GM21528 (cell line): ENCODE measurements at regions not wholly inside any gene's neighbourhood (a gene's known extent, or its start where the extent isn't known, plus 50 kb on each side); places are given as distances from the start of the nearest gene placed in this dataset.

ENCODE experiments used
- ATAC-seq: cut with Tn5 transposase; IDR thresholded peaks from one replicate; pipeline ENCODE4 v1.9.1; 2021; ENCODE audit warnings: mild to moderate bottlenecking, moderate library complexity; ENCODE audit not compliant: unreplicated experiment, low FRiP score

DNA sequence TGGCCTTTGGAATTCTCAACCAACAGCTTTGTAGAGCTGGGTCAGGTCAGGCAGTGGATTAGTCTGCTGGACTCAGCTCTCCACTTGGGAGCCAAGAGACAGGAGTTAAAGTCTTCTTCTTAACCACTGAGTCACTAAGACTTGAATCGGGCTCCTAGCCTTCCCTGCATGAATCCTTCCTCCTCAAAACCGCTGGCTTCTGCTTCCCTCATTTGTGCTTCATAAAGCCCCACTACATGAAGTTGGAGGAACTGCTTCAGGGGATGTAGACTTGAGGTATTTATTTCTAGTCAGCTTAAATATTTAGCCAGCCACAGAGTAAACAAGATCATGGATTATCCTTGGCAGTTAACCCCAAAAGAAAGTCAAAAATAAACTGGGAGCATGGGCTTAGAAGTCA, 536.3 kb upstream of the TNP1 start:
- ATAC-seq = no peak

DNA sequence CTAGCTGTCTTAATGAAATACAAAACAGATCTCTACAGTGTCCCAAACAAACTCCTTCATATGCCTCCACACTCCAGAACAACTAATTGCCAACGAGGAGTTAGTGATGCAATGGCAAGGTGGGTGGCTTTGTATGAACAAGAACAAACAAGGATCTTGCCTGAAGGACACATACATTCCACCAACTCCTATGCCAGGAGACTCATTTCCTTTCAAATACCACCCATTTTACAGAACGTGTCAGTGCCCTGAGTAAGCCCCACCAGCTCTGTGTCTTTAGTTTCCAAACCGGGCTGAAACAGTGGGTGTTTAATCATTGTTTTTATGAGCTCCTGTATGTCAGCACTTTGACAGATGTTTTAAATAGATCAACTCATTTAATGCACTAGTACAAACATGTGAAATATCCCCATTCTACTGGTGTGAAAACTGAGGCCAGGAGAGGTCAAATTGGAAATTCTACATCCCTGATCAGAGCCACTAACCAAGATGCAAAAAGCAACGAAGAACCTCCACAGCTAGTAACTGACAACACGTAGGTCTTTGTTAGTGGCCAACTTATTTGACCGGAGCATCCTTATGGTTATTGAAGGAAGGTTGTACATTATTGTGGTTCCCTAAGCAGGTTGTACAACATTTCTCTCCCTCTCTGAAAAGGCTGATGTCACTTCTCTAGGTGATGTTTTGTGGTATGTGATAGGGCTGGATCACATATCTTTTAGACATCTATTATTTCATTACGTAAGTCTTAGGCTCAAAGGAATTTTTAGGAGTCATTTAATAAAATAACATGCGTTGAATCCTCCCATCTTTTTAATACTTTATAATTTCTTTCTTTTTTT, 534.9 kb upstream of the TNP1 start:
- ATAC-seq = no peak

DNA sequence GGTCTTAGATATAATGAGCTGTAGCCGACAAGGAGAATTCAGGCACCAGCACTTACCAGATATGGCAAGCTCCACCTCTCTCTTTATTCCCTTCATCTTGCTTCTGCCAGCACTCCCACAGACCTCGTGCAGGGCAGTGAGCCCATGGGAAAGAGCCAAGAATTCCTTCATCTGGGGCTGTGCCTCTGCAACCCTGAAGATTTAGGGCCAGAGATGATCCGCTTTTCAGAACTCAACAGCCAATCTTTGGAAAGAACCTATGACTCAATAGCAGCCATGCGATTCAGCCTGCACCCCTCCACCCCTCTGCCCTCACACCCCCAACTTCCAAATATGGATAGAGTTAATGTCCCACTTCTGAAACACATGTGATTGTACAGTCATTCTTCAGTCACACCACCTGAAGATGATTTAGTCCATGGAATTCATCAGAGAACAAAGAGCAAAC, 533.7 kb upstream of the TNP1 start:
- ATAC-seq = no peak

DNA sequence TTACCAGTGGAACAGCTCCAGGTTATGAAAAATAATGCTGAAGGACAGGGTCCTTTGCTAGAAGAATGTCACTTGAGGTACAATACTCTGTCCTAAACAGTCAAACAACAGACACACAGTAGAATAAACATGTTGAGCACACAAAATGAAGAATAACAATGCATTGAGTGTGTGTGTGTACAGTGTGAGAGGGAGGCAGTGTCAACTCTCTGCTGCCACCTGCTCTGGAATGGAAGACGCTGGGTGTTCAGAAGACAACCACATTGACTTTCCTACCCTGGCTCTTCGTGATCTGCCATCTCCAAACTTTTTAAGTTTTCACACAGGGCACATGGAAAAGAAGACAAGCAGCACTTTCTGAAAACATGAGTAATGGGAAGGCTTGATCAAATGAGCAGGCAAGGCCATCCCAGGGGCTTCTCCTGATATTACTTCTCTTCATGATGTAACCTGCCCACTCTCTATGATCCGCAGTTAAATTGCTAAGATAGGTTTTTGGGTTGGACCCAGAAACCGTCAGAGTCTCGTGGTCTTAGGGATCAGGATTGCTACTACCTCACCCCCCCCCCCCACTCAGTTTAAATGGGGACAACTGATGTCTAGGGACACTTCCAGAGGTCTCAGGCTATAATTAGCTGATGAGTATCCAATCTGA, 533.2 kb upstream of the TNP1 start:
- ATAC-seq = no peak

DNA sequence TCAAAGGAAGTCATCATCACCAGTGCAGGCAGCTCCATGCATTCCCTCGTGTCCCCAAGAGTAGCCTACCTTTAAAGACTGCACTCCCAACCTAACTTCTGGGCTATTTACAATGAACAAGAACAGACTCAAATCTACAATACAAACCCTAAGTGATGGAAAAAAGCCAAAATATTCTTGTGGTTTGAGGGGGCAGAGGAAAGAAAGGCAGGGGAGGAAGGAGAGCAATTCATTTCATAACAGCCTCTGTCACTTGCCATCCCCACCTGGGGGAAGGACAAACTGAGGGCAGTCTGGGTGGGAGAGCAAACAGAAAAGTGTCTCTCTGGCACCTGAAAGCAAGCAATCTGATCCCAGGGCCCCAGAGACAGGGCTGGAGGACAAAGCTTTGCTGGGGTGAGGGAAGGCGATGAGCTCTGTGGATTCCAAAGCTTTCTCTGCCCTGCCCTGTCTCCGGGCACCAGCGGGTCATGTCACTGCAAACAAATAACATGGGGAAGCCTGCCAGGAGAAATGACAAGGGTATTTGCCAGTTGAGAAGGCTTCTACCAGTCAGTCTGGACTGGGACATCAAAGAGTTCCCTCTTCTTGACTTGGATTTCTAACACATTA, 528.0 kb upstream of the TNP1 start:
- ATAC-seq = no peak

DNA sequence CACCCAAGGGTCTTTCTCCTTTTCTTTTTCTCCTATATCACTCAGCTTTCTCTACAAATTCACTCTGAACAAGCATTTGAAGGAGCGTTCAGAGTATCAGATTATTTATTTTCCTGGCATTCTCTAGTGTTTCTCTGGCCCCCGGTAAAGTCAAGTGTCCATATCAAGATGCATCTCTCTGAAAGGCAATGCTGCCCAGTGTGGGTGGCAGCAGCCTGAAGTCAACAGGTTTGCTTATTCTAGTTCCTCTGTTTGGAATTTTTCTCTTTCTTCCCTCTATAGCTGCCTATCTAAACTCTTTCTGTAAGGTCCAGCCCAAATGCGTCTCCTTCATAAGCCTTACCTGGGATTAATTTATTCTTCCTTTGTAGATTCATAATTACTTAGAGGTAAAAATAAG, 526.2 kb upstream of the TNP1 start:
- no peak for ATAC-seq

DNA sequence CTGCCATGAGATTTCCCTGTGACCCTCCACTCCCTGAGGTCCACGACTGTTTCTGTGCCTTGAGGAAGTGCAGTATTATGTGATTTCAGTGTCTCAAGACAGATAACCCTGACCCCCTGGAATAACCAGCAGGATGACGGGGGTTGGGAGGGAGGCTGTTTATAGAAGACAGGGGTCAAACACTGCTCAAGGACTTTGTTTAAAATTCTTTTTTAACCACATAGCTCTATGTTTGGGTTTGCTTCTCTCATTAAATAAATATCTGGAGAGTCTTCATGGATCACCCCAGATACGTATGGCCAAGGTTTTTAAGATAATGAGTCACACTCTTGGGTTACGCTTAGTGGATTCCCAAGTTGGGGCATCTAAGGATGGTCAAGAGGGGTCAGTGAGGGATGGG, 523.8 kb upstream of the TNP1 start:
- ATAC-seq = no peak

DNA sequence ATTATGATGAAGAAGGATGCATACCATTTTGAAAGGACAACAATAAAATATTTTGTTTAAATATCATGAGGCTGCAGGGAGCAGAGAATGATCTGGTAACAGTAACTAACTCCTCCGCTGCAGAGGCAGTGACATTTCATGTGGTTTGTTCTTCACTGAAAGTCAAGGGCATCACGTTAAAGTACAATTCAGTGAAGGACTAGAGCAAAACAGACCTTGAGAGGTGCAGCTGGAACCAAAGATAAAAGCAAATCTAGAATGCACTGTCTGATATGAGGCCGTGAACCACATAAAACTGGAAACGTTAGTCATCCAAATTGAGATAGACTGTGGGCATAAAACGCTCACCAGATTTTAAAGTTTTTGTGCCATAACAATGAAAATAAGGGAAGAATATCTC, 522.9 kb upstream of the TNP1 start:
- ATAC-seq = no peak

DNA sequence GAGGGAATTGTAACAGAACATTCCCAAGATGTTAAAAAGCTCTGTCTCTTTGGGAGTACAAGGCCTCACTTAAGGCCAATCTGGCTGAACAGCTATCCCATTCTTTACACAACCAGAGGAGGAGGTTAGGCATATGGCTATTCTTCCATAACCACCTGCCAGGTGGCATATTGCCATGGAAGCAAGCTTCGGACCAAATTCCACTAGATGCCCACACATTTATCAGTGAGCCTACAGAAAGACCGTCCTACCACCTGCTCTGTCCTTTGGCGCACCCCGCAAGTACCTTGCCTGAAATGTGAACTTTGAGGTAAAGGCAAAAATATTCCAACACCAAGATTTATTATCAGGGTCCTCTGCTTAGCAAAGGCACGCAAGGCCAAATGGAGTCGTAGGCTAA, 519.9 kb upstream of the TNP1 start:
- no peak for ATAC-seq

DNA sequence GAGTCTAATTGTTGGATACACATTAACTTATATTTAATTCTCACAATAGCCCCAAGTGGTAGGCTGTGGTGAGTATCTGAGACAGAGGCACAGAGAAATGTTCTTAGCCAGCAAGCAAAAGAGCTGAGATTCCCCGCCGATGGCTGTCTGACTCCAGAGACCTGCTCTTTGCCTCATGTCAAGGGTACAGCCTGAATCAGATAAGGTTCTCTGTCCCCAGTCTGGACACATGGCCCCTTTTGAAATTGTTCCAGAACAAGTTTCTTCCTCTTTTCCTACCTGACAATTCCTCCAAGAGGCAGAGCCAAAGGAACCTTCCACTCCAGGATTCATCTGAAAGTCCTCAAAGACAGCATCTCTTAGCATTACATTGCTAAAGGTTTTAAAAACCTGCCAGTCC, 512.9 kb upstream of the TNP1 start:
- no peak for ATAC-seq

DNA sequence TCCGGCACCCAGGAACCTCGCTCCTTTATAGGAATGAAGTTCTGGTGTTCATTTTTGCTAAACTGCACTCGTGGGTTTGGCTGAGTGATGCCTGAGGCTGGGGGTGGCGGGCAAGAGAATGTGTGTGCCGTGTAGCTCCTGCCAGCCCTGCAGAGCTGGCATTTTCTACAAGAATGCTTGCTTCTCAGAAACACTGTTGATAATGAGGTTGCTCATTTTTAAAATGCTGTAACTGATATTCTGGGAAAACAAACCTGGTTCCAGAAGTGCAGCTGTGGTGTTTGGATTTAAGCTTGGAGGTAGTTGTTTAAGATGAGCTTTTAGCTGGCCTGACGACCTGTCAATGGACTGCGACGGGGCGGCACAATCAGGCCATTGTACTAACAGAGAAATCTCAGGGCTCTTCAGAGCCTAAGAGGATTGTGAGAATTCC, 511.9 kb upstream of the TNP1 start:
- ATAC-seq = no peak

DNA sequence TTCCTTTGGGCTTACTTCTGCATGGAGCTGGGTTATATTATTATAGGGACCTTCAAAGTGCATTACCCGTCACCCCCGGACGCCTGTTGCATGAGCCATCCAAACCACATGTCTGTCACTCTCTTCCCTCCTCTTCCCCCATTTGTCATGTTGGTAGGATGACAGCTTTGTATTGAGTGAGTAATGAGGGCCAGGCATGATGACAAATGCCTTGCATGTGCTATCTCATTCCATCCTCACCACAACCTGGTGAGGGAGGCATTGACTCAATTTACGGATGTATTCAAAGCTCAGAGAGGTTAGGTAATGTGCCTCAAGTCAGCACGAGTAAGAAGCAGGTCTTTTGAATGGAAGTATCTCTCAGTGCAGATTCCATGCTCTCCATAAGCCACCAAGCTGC, 510.5 kb upstream of the TNP1 start:
- ATAC-seq = no peak

DNA sequence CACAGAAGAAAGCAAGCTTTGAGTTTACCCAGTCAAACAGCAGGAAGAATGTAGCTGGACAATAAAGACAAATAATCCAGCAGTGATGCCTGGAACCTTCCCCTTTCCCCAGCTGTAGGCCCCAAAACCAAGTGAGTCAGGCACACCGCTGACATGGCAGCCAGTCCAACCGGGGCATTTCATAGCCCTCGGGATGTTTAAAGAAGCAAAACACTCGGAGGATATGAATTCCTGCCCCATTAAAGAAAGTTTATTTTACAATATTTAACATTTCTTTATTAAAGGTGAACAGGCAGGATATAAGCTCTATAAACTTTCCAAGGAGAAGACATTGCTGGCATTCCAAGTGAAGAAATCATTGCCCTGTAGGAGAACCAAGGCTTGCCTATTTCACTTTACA, 507.6 kb upstream of the TNP1 start:
- ATAC-seq = no peak

DNA sequence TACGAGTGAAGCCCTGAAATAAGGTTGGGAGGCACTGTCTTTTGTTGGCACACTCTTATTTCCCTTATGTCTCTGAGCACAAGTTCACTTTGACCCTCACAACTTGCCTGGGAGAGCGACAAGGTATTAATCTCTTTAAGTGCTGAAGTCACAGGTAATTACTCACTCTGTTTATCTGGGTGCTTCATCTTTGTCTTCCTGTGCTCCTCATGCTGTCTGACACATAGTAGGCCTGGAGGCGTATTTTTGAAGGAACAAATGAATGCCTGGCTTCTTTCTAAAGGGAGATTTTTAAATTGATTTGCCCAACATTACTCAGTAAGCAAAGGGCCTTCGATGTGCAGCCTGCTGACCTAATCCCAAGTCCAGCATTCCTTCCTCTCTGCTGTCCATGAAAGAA, 507.1 kb upstream of the TNP1 start:
- no peak for ATAC-seq

DNA sequence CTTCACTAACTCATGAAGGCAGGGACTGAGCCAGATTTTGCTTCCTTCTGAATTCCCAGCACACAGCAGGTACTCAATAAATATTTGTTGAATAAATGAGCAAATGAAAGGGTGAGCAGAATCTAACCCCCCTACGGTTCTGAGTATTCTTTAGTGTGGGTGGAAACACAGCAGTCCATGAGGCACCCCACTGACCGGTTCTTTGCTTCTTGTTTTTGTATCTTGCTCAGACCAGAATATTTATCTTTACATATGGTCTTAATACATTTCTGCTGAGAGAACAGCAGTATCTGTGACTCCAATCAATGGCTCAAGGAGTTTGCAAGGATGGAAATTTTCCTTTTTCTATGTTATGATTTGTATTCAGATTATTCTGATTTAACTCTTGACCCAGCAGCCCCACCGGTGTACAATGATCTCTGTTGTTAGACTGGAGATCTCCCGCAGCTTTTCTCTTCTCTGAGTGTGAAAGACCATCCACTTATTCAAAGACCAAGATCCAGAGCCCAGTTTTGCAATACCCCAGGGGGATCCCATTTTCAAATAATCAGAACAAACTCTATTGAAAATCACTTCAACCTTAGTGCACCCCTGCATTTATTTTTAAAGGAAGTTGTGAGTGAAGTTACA, 506.5 kb upstream of the TNP1 start:
- ATAC-seq = no peak

DNA sequence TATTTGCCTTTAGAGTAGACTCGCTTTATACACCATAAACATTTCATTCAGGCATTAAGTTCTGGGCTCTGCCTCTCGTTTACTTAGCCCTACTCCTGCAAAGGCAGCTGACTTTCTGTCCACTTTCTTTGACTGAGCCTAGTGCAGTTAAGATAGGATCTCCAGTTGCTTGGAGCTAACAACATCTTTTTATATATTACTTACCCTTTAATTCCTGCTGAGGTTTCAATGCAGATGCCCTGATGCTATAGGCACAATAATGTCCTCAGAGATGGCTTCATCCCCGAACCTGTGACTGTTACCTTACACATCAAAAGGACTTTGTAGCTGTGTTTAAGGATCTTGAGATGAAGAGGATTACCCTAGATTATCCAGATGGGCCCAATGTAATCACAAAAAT, 505.8 kb upstream of the TNP1 start:
- no peak for ATAC-seq

DNA sequence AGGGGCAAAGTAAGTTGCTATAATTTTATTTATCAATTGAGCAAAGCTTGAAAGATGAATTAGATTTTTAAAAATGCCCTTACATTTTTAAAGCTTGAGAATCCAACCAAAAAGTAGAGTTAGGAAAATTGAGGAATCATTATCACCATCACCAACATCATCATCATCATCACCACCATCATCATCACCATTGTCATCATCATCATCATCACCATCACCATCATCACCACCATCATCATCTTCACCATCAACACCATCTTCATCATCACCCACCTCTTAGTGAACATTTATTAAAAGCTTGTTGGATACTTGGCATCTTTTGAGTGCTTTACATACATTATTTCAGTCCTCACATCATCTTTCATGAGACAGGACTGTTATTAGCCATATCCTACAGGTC, 504.4 kb upstream of the TNP1 start:
- no peak for ATAC-seq

DNA sequence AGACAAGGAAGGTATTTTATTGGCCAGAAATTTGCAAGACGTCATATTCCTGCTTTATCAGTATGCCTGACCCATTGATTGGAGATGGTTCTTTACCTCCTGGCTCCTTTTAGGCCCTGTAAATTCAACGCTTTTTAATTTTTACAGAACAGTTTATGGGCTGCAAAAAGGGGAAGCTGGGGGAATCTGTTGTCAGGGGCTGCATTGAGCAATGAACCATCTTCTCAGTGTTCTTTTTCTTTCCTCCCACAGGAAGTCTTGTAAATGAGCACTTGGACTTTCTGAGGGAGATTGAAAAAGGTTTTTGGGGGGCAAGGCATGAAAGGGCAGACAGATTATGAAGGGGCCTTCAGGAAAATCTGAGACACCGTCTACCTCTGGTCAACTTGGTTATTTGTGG, 503.6 kb upstream of the TNP1 start:
- ATAC-seq = no peak

DNA sequence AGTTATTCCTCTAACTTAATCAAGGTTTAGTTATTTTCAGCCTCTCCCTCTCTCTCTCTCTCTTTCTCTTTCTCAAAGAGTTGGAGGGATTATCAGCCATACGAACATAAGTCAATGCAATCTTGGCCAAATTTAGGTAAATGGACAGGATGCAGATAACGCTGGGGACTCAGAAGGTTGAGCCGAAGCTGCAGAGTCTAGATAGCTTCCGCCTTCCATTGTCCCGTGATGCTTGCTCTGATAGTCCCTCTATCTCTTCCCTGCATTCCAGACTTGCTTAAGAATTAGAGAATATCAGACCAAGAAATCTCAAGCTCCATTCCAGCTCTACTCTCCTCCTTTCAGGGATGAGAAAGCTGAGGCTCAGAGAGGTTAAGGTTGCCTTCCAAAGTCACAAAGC, 502.8 kb upstream of the TNP1 start:
- no peak for ATAC-seq

DNA sequence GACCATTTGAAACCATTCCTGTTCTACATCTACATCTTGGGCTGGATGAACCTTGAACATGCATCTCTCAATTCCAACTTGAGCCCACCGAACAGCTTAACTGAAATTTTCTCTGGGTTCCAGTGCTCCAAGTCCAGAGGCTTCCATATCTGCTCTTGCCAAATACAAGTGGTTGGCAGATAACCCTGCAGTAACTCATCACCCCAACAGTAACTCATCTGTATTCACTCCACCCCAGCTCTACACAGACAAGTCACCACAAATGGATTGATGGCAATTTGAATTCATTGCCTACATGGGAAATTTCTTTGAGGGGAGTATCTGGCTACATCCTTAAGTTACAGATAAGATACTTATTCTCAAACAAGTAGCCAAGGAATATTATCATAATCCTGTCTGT, 502.4 kb upstream of the TNP1 start:
- ATAC-seq = no peak

DNA sequence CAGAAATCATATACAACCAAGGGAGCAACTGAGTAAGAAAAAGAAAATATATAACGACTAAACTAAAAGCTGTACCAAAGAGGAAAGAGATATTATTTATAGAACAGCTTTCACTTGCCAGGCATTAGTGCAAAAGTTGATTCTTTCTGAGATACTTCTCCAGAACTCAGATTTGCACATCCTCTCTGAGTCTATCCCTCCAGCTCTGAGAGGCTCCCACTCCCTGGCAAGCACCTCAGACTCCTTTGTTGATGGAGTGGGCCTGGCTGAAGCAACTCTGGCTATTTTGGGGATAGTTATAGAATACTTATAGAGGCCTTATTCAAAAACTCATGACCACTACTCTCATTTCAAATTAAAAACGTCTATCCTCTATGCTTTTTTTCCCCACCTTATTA, 501.6 kb upstream of the TNP1 start:
- no peak for ATAC-seq
